ENCODE measurements at regions not wholly inside any gene's neighbourhood (a gene's known extent, or its start where the extent isn't known, plus 50 kb on each side); places are given as distances from the start of the nearest gene placed in this dataset.

- TF ChIP-seq CTCF (IDR thresholded peaks at IDR 0.05) (no peak), POLR2A (IDR thresholded peaks at IDR 0.05) (no peak)
These were observed 366.9 kb downstream of the EPHA4 start for GRCh38 chr2:221205103-221205673.

Measured in body of pancreas (tissue), 4 donors.